H1 (cell line): ENCODE measurements at regions not wholly inside any gene's neighbourhood (a gene's known extent, or its start where the extent isn't known, plus 50 kb on each side); places are given as distances from the start of the nearest gene placed in this dataset.

Source experiments
- POU5F1 ChIP-seq: IDR thresholded peaks from 2 replicates; pipeline ENCODE4 v1.6.1; 2011; ENCODE audit warnings: low read depth, mild to moderate bottlenecking, low read length, moderate library complexity

- no peak for TF ChIP-seq POU5F1
Measured at GRCh38 chr6:44569131-44569530, 181.6 kb downstream of the CDC5L start (continued).
